DOHH2 (cell line): ENCODE measurements at regions not wholly inside any gene's neighbourhood (a gene's known extent, or its start where the extent isn't known, plus 50 kb on each side); places are given as distances from the start of the nearest gene placed in this dataset.

Source experiments
- CTCF ChIP-seq: fragments of 200-600 bp; sonication (generic); IDR thresholded peaks from one replicate; pipeline ENCODE4 v1.5.1; 2014; ENCODE audit warnings: antibody characterized with exemption, mild to moderate bottlenecking, low read depth, low read length; ENCODE audit not compliant: poor library complexity, severe bottlenecking
- EZH2phosphoT487 ChIP-seq: fragments of 200-600 bp; sonication (generic); IDR thresholded peaks from 2 replicates; pipeline ENCODE4 v1.6.1; 2017; ENCODE audit warnings: borderline replicate concordance, mild to moderate bottlenecking, antibody characterized with exemption, low read length, moderate library complexity, mixed read lengths

DNA sequence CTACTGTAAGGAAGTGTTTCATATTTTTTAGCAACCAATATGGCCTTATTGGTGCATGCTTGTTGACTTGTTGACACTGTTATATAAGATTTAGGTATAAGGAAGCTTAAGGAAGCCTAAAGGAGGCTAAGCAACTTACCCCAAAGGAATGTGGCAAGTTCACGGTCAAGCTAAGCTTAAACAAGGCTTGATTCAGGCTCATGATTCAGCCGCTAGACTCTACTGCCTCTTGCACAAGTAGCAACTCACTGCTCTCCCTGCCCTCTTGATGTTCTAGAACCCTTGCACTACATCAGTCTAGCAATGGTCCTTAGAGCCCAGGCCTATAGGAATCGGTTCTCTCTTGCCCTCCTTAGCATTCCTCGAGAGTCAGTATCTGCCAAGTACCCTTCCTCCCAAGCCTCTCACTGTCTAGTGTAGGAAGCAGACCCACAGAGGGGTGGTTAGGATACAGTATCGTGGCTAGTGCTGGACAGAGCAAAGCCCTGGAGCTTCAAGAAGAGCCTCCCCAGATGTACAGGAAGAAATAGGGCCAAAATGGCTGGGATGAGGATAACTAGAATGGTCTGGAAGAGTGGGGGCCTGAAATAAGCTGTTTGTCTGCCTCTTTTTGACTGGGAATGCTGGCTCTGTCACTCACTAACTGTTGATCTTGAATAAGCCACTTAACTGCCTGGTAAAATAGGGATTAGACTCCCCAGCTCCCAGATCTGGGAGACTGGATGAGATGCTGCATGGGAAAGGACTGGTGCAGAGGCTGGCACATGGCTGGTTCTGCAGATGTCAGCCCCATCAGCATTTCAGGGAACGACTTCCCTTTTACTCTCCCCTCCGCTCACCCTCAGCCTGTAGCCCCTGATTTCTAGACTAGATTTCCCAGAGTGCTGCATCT is 122.2 kb downstream of the NAV1 start:
- TF ChIP-seq CTCF, result no peak
- TF ChIP-seq EZH2phosphoT487, result no peak
